Smooth muscle cell (in vitro differentiated cells): ENCODE measurements at regions not wholly inside any gene's neighbourhood (a gene's known extent, or its start where the extent isn't known, plus 50 kb on each side); places are given as distances from the start of the nearest gene placed in this dataset.

Experiments
- DNase-seq: peaks from one replicate; lab custom pipeline; 2025; ENCODE audit not compliant: unreplicated experiment; lab: John Stamatoyannopoulos, UW
- H2AFZ ChIP-seq: fragments of 200-600 bp; sonication (generic); 2 replicates; pipeline ENCODE4 v1.6.0; 2016; ENCODE audit warnings: antibody characterized with exemption, low read depth, mild to moderate bottlenecking
- H3F3A ChIP-seq: fragments of 200-600 bp; sonication (generic); 2 replicates; pipeline ENCODE4 v1.6.0; 2017; ENCODE audit warnings: antibody characterized with exemption, low read depth
- H3K27ac ChIP-seq: fragments of 200-600 bp; sonication (generic); 2 replicates; pipeline ENCODE4 v1.5.1; 2016; ENCODE audit warnings: low read depth, mild to moderate bottlenecking
- H3K27me3 ChIP-seq: fragments of 200-600 bp; sonication (generic); 2 replicates; pipeline ENCODE4 v1.6.1; 2016; ENCODE audit warnings: low read depth, mild to moderate bottlenecking
- H3K36me3 ChIP-seq: fragments of 200-600 bp; sonication (generic); 2 replicates; pipeline ENCODE4 v1.5.1; 2016; ENCODE audit warnings: low read depth
- H3K4me1 ChIP-seq: fragments of 200-600 bp; sonication (generic); 2 replicates; pipeline ENCODE4 v1.5.1; 2016; ENCODE audit warnings: low read depth
- H3K4me2 ChIP-seq: fragments of 200-600 bp; sonication (generic); 2 replicates; pipeline ENCODE4 v1.6.0; 2016; ENCODE audit warnings: mild to moderate bottlenecking
- H3K4me3 ChIP-seq: fragments of 200-600 bp; sonication (generic); 2 replicates; pipeline ENCODE4 v1.5.1; 2016; ENCODE audit warnings: mild to moderate bottlenecking
- H3K79me2 ChIP-seq: fragments of 200-600 bp; sonication (generic); 2 replicates; pipeline ENCODE4 v1.6.0; 2016; ENCODE audit warnings: low read depth, mild to moderate bottlenecking
- H3K9ac ChIP-seq: fragments of 200-600 bp; sonication (generic); 2 replicates; pipeline ENCODE4 v1.6.0; 2016; ENCODE audit warnings: low read depth
- H3K9me3 ChIP-seq: fragments of 200-600 bp; sonication (generic); replicated peaks from 2 replicates; pipeline ENCODE4 v1.5.1; 2016; ENCODE audit warnings: low read depth
- H4K20me1 ChIP-seq: fragments of 200-600 bp; sonication (generic); 2 replicates; pipeline ENCODE4 v1.6.0; 2016; ENCODE audit warnings: low read depth
- WGBS: methylation state at CpG from one replicate; pipeline ENCODE4 v1.1.7; 2016; ENCODE audit warnings: low lambda C conversion rate; 5-methylcytosine and 5-hydroxymethylcytosine counted together
- TF ChIP-seq, protein P1 (sequence below): fragments of 200-600 bp; sonication (generic); IDR thresholded peaks from 2 replicates; pipeline ENCODE4 v1.5.1; 2017; ENCODE audit warnings: borderline replicate concordance, mild to moderate bottlenecking, antibody characterized with exemption; ENCODE audit not compliant: insufficient read depth, poor library complexity, severe bottlenecking

DNA sequence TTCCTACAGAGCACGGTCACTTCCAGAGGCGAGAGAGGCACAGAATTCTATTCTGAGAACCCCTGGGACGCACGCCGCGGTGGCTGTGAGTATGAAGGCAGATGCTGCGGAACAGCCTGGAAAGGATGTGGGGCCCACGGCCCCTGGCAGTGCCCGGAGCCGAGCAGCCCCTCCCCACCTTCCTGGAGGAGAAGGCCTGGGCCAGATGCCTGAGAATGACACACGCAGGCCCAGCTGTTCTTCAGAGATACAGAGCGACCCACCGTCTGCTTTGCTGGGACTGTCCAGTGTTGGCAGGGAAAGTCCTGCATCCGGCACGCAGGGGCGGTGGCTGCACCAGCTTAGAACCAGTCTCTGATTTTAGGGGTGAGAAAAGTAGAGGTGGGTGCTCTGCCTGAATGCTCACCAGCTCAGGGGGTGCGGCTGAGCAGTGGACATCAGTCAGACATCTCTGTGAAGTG lies 116.7 kb upstream of the LPCAT1 start:
- Histone ChIP-seq H3K4me2 (no peak overlapping the region), H3K27me3 (peaks cover 17% of the 10 kb centered on the region), H3K27ac (no peak overlapping the region), H3K9me3 (no peaks in the 10 kb centered on the region), H4K20me1 (no peaks in the 10 kb centered on the region), H3F3A (no peaks in the 10 kb centered on the region), H3K4me1 (no peaks in the 10 kb centered on the region), H3K79me2 (no peaks in the 10 kb centered on the region), H3K36me3 (no peaks in the 10 kb centered on the region), H2AFZ (no peak overlapping the region), H3K9ac (no peak overlapping the region), H3K4me3 (no peak overlapping the region)
- 93% methylated on average over 17 of the region's 17 CpGs for WGBS
- TF ChIP-seq, protein P1, sequence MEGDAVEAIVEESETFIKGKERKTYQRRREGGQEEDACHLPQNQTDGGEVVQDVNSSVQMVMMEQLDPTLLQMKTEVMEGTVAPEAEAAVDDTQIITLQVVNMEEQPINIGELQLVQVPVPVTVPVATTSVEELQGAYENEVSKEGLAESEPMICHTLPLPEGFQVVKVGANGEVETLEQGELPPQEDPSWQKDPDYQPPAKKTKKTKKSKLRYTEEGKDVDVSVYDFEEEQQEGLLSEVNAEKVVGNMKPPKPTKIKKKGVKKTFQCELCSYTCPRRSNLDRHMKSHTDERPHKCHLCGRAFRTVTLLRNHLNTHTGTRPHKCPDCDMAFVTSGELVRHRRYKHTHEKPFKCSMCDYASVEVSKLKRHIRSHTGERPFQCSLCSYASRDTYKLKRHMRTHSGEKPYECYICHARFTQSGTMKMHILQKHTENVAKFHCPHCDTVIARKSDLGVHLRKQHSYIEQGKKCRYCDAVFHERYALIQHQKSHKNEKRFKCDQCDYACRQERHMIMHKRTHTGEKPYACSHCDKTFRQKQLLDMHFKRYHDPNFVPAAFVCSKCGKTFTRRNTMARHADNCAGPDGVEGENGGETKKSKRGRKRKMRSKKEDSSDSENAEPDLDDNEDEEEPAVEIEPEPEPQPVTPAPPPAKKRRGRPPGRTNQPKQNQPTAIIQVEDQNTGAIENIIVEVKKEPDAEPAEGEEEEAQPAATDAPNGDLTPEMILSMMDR, result no peak
- no peak for DNase-seq

DNA sequence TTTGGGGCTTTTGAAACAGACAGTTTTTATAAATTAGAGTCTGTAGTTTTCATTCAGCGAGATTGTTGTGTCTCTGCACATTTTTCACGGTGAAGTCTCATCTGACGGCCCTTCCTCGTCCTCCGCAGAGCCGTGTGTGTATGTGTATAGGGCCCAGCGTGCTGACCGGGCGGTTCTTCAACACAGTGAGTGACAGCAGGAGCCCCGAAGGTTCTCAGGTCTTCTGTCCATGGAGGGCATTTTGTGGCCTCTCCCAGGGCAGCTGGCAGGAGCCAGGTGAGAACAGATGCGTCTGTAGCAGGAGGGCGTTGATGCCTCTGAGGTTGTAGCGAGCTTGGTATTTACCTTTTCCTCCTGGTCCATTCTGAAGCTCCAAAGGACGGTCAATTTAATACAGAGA lies 116.0 kb upstream of the LPCAT1 start:
- TF ChIP-seq, protein P1, result no peak
- no peak overlapping the region for H2AFZ ChIP-seq
- no peak overlapping the region for H3K9ac ChIP-seq
- DNase-seq, result no peak
- no peaks in the 10 kb centered on the region for H3K4me1 ChIP-seq
- no peaks in the 10 kb centered on the region for H3K9me3 ChIP-seq
- H4K20me1 ChIP-seq, result no peaks in the 10 kb centered on the region
- WGBS, result 93% methylated on average over 14 of the region's 14 CpGs
- H3F3A ChIP-seq, result no peaks in the 10 kb centered on the region
- H3K27me3 ChIP-seq, result peaks cover 17% of the 10 kb centered on the region
- no peak overlapping the region for H3K4me3 ChIP-seq
- H3K36me3 ChIP-seq, result no peaks in the 10 kb centered on the region
- H3K79me2 ChIP-seq, result no peaks in the 10 kb centered on the region
- no peak overlapping the region for H3K27ac ChIP-seq
- H3K4me2 ChIP-seq, result no peak overlapping the region

DNA sequence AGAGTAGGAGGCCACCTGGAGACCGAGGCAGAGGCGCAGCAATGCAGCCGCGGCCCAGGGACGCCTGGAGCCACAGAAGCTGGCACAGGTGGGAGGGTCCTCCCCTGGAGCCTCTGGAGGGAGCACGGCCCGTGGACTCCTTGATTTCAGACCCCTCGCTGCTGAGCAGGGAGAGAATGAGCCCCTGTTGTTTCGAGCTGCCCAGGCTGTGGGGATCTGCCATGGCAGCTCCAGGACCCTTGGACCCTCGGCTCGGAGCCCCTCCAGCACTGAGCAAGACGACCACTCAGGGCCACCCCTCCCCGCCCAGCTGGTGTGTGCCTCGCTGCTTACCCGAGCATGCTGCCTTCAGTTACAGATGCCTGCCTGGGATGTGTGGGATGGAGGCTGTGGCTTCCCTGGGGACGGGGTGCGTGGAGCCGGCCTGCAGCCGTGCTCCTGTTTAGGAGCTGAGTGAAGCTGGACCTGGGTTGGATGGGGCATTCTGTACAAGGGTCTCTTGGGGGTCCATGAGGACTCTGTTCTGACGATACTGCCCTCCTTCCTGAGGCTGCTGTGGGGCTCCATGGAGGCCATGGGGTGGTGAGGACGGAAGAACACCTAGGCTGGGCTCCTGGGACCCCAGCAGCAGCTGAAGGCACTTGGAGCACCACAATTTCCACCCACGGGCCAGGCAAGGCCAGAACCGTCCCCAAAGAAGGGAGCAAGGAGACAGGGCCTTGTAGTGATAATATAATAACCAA lies 115.1 kb upstream of the LPCAT1 start:
- DNase-seq, result no peak
- Histone ChIP-seq H3K27me3 (peaks cover 11% of the 10 kb centered on the region), H3K27ac (no peak overlapping the region), H2AFZ (no peak overlapping the region), H3K4me3 (no peak overlapping the region), H3K4me1 (no peaks in the 10 kb centered on the region), H3K9me3 (no peaks in the 10 kb centered on the region), H3K9ac (no peak overlapping the region), H3K4me2 (no peak overlapping the region), H3K79me2 (no peaks in the 10 kb centered on the region), H3F3A (no peaks in the 10 kb centered on the region), H4K20me1 (no peaks in the 10 kb centered on the region), H3K36me3 (no peaks in the 10 kb centered on the region)
- WGBS, result 91% methylated on average over 23 of the region's 23 CpGs
- TF ChIP-seq, protein P1, result no peak
